Raji (cell line): ENCODE measurements at regions not wholly inside any gene's neighbourhood (a gene's known extent, or its start where the extent isn't known, plus 50 kb on each side); places are given as distances from the start of the nearest gene placed in this dataset.

ENCODE experiments used
- POLR2A ChIP-seq: IDR thresholded peaks from 2 replicates; pipeline ENCODE4 v1.6.1; 2011; ENCODE audit warnings: low read depth, low read length, control low read depth; ENCODE audit not compliant: insufficient read depth

GRCh38 chr4:1589098-1589497 lies 95.0 kb downstream of the FAM53A start:
- no peak for TF ChIP-seq POLR2A

DNA sequence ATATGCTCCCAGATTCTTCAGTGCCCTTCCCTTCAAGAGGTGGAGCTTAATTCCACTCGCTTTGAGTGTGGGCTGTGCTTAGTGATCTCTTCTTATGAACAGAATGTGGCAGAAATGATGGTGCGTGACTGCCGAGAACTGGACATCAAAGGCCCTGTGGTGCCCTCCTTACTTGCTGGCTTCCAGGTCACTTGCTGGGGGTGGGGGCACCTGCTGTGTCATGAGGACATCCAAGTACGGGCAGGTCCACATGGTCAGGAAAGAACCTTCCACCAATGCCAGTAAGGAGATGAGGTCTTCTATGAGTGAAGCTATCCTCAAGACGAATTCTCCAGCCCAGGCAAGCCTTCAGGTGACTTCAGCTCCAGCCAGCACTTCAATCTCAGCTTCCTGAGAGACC lies 95.8 kb downstream of the FAM53A start:
- no peak for TF ChIP-seq POLR2A

- no peak for TF ChIP-seq POLR2A
These were observed 99.6 kb downstream of the FAM53A start for GRCh38 chr4:1584498-1584897.

- no peak for TF ChIP-seq POLR2A
These were observed 100.3 kb downstream of the FAM53A start for GRCh38 chr4:1583859-1584258.

DNA sequence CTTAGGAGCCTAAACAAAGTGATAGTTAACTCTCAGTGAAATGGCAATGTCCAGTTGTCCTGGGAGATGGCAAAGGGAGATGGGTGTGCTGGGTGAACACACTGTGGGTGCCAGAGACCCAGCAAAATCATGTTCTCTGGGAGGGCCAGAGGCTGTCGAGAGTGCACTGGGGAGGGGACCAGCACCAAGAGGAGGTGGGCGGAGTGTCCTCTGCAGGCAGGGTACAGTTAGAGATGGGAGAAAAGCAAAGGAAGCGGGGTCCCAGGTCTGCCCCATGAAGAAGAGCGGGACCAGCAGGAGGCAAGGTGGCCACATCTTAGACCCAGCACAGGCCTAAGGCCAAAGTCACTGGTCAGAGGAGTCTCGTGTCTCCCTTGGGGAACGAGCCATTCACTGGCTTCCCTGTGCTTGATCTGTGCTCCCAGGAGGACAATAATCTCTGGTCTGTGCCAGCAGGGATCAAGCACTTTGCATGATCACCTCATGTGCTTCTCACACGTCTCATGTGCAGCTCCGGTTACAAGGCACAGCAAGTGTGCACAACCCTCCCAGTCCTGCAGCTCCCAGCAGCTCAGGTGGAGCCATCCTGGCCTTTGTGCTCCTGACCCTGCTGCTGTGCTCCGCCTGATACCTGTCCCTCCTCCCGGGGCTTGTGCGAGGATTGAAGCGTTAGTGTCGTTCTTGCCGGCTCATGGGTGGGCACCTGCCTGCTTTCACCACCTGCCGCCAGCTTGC lies 100.9 kb downstream of the FAM53A start:
- TF ChIP-seq POLR2A, result no peak

- TF ChIP-seq POLR2A, result no peak
These were observed 101.9 kb downstream of the FAM53A start for GRCh38 chr4:1582227-1582626.

- TF ChIP-seq POLR2A, result 0 out of 2 replicates have a peak, but pooled peaks have one; percentile 31
These were observed 104.0 kb downstream of the FAM53A start for GRCh38 chr4:1579901-1580691.

DNA sequence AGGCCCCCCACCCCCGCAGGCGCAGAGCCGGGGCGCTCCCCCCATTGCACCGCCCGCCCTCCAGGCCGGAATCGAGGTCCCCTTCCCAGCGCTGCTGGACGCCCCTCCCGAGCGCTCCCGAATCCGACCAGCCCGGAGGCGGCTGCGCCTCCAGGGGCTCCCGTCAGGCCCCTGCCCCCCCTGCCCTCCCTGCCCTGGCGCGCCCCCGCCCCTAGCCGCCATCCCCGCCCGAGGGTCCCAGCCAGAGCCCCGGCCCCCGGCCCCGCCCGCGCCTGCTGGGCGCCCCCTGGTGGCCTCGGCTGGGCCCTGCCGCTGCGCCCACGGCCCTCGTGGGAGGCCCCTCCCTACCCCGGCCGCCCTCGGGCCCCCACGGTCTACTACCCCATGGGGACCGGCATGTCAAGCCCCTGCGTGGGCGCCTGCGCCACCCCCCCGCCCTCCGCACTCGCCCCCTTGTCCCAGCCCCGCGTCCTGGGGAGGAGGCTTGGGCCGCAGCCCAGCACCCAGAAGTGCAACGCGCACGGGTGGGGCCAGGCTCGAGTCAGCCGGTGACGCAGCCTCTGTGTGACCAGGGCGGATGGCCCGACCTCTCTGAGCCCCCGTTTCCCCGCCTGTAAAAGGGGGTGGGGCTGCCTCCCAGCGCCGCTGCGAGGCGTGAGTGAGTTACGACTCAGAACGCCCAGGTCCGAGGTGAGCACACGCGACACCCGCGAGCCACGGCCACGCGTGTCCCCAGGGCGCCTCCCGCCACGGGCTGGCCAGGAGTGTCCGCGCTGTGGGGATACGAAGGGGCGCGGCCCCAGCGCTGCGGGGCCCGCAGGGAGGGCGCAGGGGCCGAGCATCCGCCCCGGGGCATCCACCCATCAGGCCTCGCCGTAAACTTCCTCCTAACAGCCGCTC lies 104.9 kb downstream of the FAM53A start:
- TF ChIP-seq POLR2A, result no peak

DNA sequence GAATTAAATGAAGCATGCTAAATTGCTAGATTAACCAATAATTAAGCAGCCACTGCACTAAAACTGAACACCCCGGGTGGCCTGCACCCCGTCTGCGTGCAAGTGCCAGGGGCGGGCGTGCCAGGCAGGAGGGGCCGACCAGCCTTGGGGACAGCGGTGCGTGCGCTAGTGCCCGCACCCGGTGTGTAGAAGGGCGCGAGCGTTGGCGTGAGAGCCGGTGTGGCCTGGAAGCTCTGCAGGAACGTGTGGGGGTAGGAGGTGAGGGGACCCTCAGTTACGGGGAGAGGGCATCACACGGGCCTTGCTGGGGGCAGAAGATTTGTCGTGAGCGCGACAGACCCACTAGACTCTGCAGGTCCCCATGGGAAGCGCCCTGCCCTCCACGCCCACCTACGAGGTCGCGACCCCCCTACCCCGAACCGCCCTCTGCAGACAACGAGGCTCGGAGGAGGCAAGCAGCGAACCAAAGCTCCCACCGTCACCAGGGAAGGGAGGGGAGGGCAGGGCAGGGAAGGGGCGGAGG lies 105.8 kb downstream of the FAM53A start:
- TF ChIP-seq POLR2A, result no peak

GRCh38 chr4:1577822-1578217 lies 106.3 kb downstream of the FAM53A start:
- TF ChIP-seq POLR2A, result no peak

DNA sequence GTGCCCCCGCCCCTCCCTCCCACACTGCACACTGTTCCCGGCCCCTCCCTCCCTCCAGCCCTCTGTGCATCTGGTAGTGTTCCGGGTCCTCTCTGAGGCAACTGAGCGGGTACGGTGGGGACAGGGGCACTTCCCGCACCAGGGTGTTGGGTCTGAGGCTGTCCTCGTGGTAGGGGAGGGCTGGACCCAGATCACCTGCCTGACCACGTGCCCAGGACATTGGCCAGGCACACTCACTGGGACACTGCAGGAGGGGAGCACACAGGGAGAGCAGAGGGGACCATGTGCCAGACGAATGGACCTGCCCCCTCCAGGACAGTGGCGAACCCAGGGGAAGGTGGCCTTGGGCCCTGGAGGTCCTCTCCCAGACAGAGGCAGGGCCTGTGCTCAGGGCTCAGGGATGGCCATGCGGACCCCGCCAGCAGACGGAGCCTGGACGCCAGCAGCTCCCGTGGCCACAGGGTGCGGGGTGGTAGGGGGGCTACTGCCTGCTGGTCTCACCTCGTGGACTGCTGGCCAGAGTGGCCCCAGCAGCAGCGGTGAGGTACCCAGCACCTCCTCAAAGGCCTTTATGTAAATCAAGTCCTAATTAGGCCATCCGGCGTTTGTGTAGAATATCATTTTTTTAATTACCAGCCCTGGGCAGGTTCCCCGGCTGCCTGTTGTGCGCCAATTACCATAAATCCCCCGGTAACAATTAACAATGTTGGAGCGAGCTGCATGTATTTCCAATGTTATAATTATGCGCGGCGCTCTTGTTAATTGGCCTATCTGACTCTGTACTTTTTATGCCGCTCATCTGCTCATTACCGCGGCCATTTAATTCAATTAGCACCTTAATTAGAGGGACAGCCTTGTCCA lies 106.9 kb downstream of the FAM53A start:
- TF ChIP-seq POLR2A, result no peak

DNA sequence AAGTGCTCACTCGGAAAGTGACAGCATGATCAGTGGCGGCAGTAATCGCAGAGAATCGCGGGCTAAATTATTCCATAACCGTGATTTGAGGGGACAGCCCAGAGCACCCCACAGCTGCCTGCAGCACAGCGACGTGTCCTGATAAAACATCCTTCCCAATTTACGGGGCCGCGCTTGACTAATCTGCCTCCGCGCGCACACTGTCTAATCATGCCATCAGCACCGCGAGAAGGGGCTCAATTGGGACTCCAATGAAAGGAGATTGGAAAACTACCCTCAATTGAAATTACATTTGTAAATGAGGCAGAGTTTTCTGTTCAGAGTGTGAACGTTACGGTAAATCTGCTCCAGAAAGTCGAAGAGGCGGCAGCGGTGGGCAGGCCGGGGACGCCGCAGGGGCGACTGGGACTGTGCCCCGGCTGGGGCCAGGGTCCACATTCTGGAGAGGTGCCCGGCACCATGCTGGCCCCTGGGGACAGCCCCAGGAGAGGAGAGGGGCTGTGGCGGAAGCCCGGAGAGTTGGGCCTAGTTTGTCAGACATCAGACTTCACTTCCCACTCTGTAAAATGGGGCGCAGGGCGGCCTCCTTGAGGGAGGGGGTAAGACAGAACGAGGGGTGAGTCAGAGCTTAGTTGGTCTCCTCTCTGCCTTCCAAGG lies 107.7 kb downstream of the FAM53A start:
- TF ChIP-seq POLR2A, result no peak

- no peak for TF ChIP-seq POLR2A
These were observed 108.5 kb downstream of the FAM53A start for GRCh38 chr4:1575418-1576303.
